22Rv1 (cell line): ENCODE measurements at regions not wholly inside any gene's neighbourhood (a gene's known extent, or its start where the extent isn't known, plus 50 kb on each side); places are given as distances from the start of the nearest gene placed in this dataset.

Source experiments
- CTCF ChIP-seq: fragments of 450-650 bp; IDR thresholded peaks from 2 replicates; pipeline ENCODE4 v1.5.1; 2017; ENCODE audit warnings: mild to moderate bottlenecking
- ZFX ChIP-seq: fragments of 450-650 bp; IDR thresholded peaks from 2 replicates; pipeline ENCODE4 v1.6.1; 2017; ENCODE audit warnings: antibody characterized with exemption, borderline replicate concordance

GRCh38 chr13:109976206-109976997 is 190.0 kb upstream of the IRS2 start:
- TF ChIP-seq CTCF (no peak), ZFX (no peak)
